H1 (cell line): ENCODE measurements at regions not wholly inside any gene's neighbourhood (a gene's known extent, or its start where the extent isn't known, plus 50 kb on each side); places are given as distances from the start of the nearest gene placed in this dataset.

Experiments used
- CTCF ChIA-PET: fragments of 300-600 bp; sonication (Branson Sonifier 250); formaldehyde crosslinking; loops from one replicate; lab custom pipeline; 2021; ENCODE audit not compliant: partially characterized antibody; lab: Charles Lee
- POLR2A ChIA-PET: fragments of 300-600 bp; sonication (Branson Sonifier 250); formaldehyde crosslinking; loops from one replicate; lab custom pipeline; 2021; ENCODE audit warnings: inconsistent platforms; ENCODE audit not compliant: partially characterized antibody; lab: Charles Lee
- DNase-seq, 2 experiments: peaks; one replicate each; pipeline versions ENCODE4 v3.0.0 to v3.0.0-alpha.2; 2010 to 2022; ENCODE audit warnings: low spot score in 2 of 2, low read depth in 1 of 2, mixed read lengths in 1 of 2
- FAIRE-seq: peaks from 2 replicates; lab custom pipeline; 2011; peaks lifted over from hg19 to GRCh38; lab: Jason Lieb, UNC
- H2AFZ ChIP-seq: 2 replicates; pipeline ENCODE4 v1.8.1; 2012; ENCODE audit warnings: low read length, inconsistent platforms
- H2AK5ac ChIP-seq: 2 replicates; pipeline ENCODE4 v1.6.1; 2013; ENCODE audit warnings: low read depth, low read length
- H2BK120ac ChIP-seq: replicated peaks from 2 replicates; pipeline ENCODE3; 2013; ENCODE audit warnings: low read depth, low read length, inconsistent platforms
- H2BK12ac ChIP-seq: 2 replicates; pipeline ENCODE4 v1.6.1; 2013; ENCODE audit warnings: low read depth, low read length
- H2BK15ac ChIP-seq: 2 replicates; pipeline ENCODE4 v1.6.1; 2013; ENCODE audit warnings: low read length
- H2BK20ac ChIP-seq: 2 replicates; pipeline ENCODE4 v1.6.1; 2013; ENCODE audit warnings: low read length
- H2BK5ac ChIP-seq: 2 replicates; pipeline ENCODE4 v1.6.1; 2013; ENCODE audit warnings: low read depth, low read length
- H3K14ac ChIP-seq: 2 replicates; pipeline ENCODE4 v1.6.1; 2013; ENCODE audit warnings: inconsistent platforms; ENCODE audit not compliant: insufficient read length
- H3K18ac ChIP-seq: 2 replicates; pipeline ENCODE4 v1.6.1; 2013; ENCODE audit warnings: low read length; ENCODE audit errors: extremely low read depth
- H3K23ac ChIP-seq: 2 replicates; pipeline ENCODE4 v1.6.1; 2013; ENCODE audit warnings: inconsistent platforms; ENCODE audit not compliant: insufficient read length
- H3K23me2 ChIP-seq: 2 replicates; pipeline ENCODE4 v1.6.1; 2013; ENCODE audit warnings: low read depth, low read length
- H3K27ac ChIP-seq: 2 replicates; pipeline ENCODE4 v1.6.1; 2011; ENCODE audit warnings: low read depth, low read length, inconsistent platforms
- H3K27me3 ChIP-seq, 4 experiments: replicated peaks in 1 of 4; 1 replicate in 1 of 4; 2 replicates in 3 of 4; pipeline versions ENCODE4 v1.6.1 to v1.8.1; 2011 to 2013; ENCODE audit warnings: low read length in 3 of 4, mild to moderate bottlenecking in 3 of 4, inconsistent platforms in 2 of 4, mixed read lengths in 2 of 4, moderate library complexity in 1 of 4; ENCODE audit not compliant: control insufficient read depth in 3 of 4, insufficient read depth in 3 of 4; ENCODE audit errors: extremely low read depth in 1 of 4
- H3K36me3 ChIP-seq, 4 experiments: 2 replicates each; pipeline versions ENCODE4 v1.6.1 to v1.8.1; 2011 to 2013; ENCODE audit warnings: mild to moderate bottlenecking in 4 of 4, low read length in 3 of 4, moderate library complexity in 2 of 4, control low read depth in 1 of 4, inconsistent platforms in 1 of 4; ENCODE audit not compliant: insufficient read depth in 4 of 4, control insufficient read depth in 2 of 4
- H3K4ac ChIP-seq: replicated peaks from 2 replicates; pipeline ENCODE3; 2013; ENCODE audit warnings: low read length, low read depth, mixed read lengths, inconsistent platforms; ENCODE audit not compliant: insufficient read length
- H3K4me1 ChIP-seq, 4 experiments: replicated peaks in 1 of 4; 1 replicate in 1 of 4; 2 replicates in 3 of 4; pipeline versions ENCODE4 v1.6.1 to v1.8.1; 2011 to 2013; ENCODE audit warnings: low read length in 3 of 4, inconsistent platforms in 2 of 4, mixed read lengths in 1 of 4; ENCODE audit not compliant: insufficient read depth in 4 of 4, control insufficient read depth in 3 of 4
- H3K4me2 ChIP-seq, 2 experiments: 2 replicates each; pipeline versions ENCODE4 v1.6.1 to v1.8.1; 2011 to 2013; ENCODE audit warnings: low read depth in 2 of 2, low read length in 2 of 2, control low read depth in 1 of 2, inconsistent platforms in 1 of 2, mild to moderate bottlenecking in 1 of 2; ENCODE audit not compliant: insufficient read depth in 1 of 2
- H3K4me3 ChIP-seq, 4 experiments: fragments of 200-600, 300-600 bp in 1 of 4; sonication (generic), shearing (Covaris generic), sonication (Bioruptor Twin) in 1 of 4; 2 replicates each; pipeline versions ENCODE4 v1.5.1 to v1.8.1; 2011 to 2016; ENCODE audit warnings: low read length in 4 of 4, low read depth in 3 of 4, control low read depth in 2 of 4, inconsistent platforms in 2 of 4, mild to moderate bottlenecking in 2 of 4, mixed read lengths in 1 of 4, moderate library complexity in 1 of 4; ENCODE audit not compliant: insufficient read depth in 2 of 4; ENCODE audit errors: extremely low read depth in 1 of 4
- H3K56ac ChIP-seq: replicated peaks from 2 replicates; pipeline ENCODE3; 2013; ENCODE audit warnings: low read depth, mild to moderate bottlenecking, mixed read lengths, low read length, inconsistent platforms; ENCODE audit not compliant: insufficient read length
- H3K79me1 ChIP-seq: 2 replicates; pipeline ENCODE4 v1.6.1; 2013; ENCODE audit warnings: low read depth, low read length, control low read depth
- H3K79me2 ChIP-seq, 2 experiments: 2 replicates each; pipeline versions ENCODE4 v1.6.1 to v1.8.1; 2012 to 2013; ENCODE audit warnings: low read length in 2 of 2, mild to moderate bottlenecking in 2 of 2, inconsistent platforms in 1 of 2; ENCODE audit not compliant: insufficient read depth in 2 of 2, control insufficient read depth in 1 of 2
- H3K9ac ChIP-seq, 4 experiments: replicated peaks in 1 of 4; 1 replicate in 1 of 4; 2 replicates in 3 of 4; pipeline versions ENCODE4 v1.6.1 to v1.8.1; 2011 to 2013; ENCODE audit warnings: low read depth in 3 of 4, low read length in 3 of 4, control low read depth in 2 of 4, mild to moderate bottlenecking in 2 of 4, moderate library complexity in 2 of 4, inconsistent platforms in 1 of 4; ENCODE audit errors: extremely low read depth in 1 of 4
- H3K9me3 ChIP-seq, 2 experiments: 2 replicates each; pipeline versions ENCODE4 v1.6.1 to v1.8.1; 2012 to 2013; ENCODE audit warnings: mild to moderate bottlenecking in 2 of 2, moderate library complexity in 2 of 2, control low read depth in 1 of 2, inconsistent platforms in 1 of 2, low read depth in 1 of 2, low read length in 1 of 2, mixed read lengths in 1 of 2; ENCODE audit not compliant: insufficient read depth in 2 of 2
- H4K20me1 ChIP-seq, 2 experiments: replicated peaks in 1 of 2; 2 replicates each; pipeline versions ENCODE3 to v1.8.1; 2011 to 2013; ENCODE audit warnings: inconsistent platforms in 2 of 2, low read length in 2 of 2, mild to moderate bottlenecking in 1 of 2; ENCODE audit not compliant: insufficient read depth in 2 of 2, control insufficient read depth in 1 of 2
- H4K5ac ChIP-seq: 2 replicates; pipeline ENCODE4 v1.6.1; 2013; ENCODE audit warnings: low read length, low read depth, mixed read lengths, inconsistent platforms; ENCODE audit not compliant: insufficient read length
- H4K8ac ChIP-seq: 2 replicates; pipeline ENCODE4 v1.8.0; 2013; ENCODE audit warnings: mild to moderate bottlenecking, moderate library complexity, low read length, inconsistent platforms; ENCODE audit not compliant: insufficient read depth; ENCODE audit errors: extremely low read depth
- H4K91ac ChIP-seq: replicated peaks from 2 replicates; pipeline ENCODE3; 2013; ENCODE audit warnings: low read length, mixed read lengths, inconsistent platforms; ENCODE audit not compliant: insufficient read length
- CHD1 ChIP-seq: IDR thresholded peaks from 2 replicates; pipeline ENCODE4 v1.6.1; 2012; ENCODE audit warnings: low read depth, low read length, improper control_type of control experiment
- CTBP2 ChIP-seq: IDR thresholded peaks from 2 replicates; pipeline ENCODE4 v1.7.0; 2011; ENCODE audit warnings: borderline replicate concordance, mild to moderate bottlenecking, moderate library complexity, mixed read lengths, low read length; ENCODE audit not compliant: insufficient read depth, insufficient read length
- KDM5A ChIP-seq: fragments of 200-600 bp; IDR thresholded peaks from 2 replicates; pipeline ENCODE4 v1.7.1; 2012; ENCODE audit warnings: mild to moderate bottlenecking, low read length, inconsistent platforms, mixed read lengths
- SIRT6 ChIP-seq: IDR thresholded peaks from one replicate; pipeline ENCODE4 v1.7.1; 2012; ENCODE audit warnings: low read length, inconsistent platforms
- SP1 ChIP-seq: IDR thresholded peaks from 2 replicates; pipeline ENCODE4 v1.6.1; 2011; ENCODE audit warnings: low read depth, low read length
- SP2 ChIP-seq: IDR thresholded peaks from 2 replicates; pipeline ENCODE4 v1.6.1; 2012; ENCODE audit warnings: mild to moderate bottlenecking, low read length, inconsistent platforms
- SRF ChIP-seq: IDR thresholded peaks from 2 replicates; pipeline ENCODE4 v1.6.1; 2011; ENCODE audit warnings: mild to moderate bottlenecking, low read depth, low read length, moderate library complexity
- TAF7 ChIP-seq: optimal IDR thresholded peaks from 2 replicates; pipeline ENCODE3; 2011; ENCODE audit warnings: low read depth, mild to moderate bottlenecking, inconsistent platforms, low read length, moderate library complexity, borderline replicate concordance
- TBP ChIP-seq: IDR thresholded peaks from 2 replicates; pipeline ENCODE4 v1.6.1; 2011; ENCODE audit warnings: low read depth, low read length, improper control_type of control experiment
- TEAD4 ChIP-seq: IDR thresholded peaks from 2 replicates; pipeline ENCODE4 v1.6.1; 2012; ENCODE audit warnings: low read depth, low read length, inconsistent platforms, mixed read lengths
- WGBS, 2 experiments: shearing (Covaris generic) in 1 of 2; methylation state at CpG; one replicate each; pipeline versions ENCODE4 v1.1.6 to v1.1.7; 2013 to 2015; ENCODE audit warnings: low lambda C conversion rate in 2 of 2, mixed read lengths in 2 of 2, inconsistent platforms in 1 of 2, low coverage in 1 of 2, missing lambda C conversion rate in 1 of 2; ENCODE audit not compliant: insufficient replicate concordance in 2 of 2, insufficient coverage in 1 of 2, insufficient read length in 1 of 2; ENCODE audit errors: extremely low coverage in 1 of 2, missing lambda C conversion rate in 1 of 2; 5-methylcytosine and 5-hydroxymethylcytosine counted together

DNA sequence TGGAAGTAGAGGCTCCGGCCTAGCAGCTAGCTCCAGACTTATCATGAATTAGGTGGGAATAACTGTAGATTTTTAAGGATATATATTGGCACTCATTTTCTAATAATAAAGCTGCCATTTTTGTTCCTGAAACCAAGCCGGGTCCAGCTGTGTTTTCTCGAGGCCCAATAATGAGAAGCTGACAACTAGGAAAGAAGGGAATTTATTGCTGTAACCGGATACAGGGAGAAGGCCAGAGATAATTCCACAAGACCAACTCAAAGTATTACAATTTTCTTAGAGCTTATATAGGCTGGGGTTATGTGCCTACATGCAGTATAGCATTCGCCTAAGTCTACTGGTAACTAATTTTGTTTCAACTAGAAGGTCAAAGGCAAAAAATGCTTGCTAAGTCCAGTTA, 122.3 kb upstream of the FBXO33 start:
- Histone ChIP-seq H2BK12ac (no peak overlapping the region), H2AFZ (no peak overlapping the region), H2BK15ac (no peak overlapping the region), H3K36me3 (no peaks in the 10 kb centered on the region), H3K27me3 (no peaks in the 10 kb centered on the region), H3K4me2 (no peak overlapping the region), H3K79me2 (no peaks in the 10 kb centered on the region), H3K9me3 (peaks cover 3 to 6% of the 10 kb centered on the region in 2 experiments; a peak in 2 of 4 replicates), H2BK5ac (no peak overlapping the region), H2BK20ac (no peak overlapping the region), H4K91ac (no peak overlapping the region), H3K56ac (no peak overlapping the region), H3K23ac (no peak overlapping the region), H4K8ac (no peak overlapping the region), H4K20me1 (no peaks in the 10 kb centered on the region), H3K18ac (no peak overlapping the region), H3K14ac (no peak overlapping the region), H3K4ac (no peak overlapping the region), H3K23me2 (no peaks in the 10 kb centered on the region), H3K79me1 (no peaks in the 10 kb centered on the region), H3K9ac (no peak overlapping the region), H2AK5ac (no peak overlapping the region), H4K5ac (no peak overlapping the region), H3K27ac (no peak overlapping the region), H3K4me1 (no peaks in the 10 kb centered on the region), H2BK120ac (no peak overlapping the region), H3K4me3 (no peak overlapping the region)
- FAIRE-seq (no peak), DNase-seq (no peak)
- POLR2A ChIA-PET, result no interaction called here
- WGBS, 2 experiments, result 93% methylated on average over 5 of the region's 5 CpGs; no CpG with 5 or more reads in 1 of the 2 experiments
- CTCF ChIA-PET, result no interaction called here
- TF ChIP-seq CTBP2 (no peak), KDM5A (no peak), SIRT6 (no peak), TAF7 (no peak), TEAD4 (no peak), CHD1 (no peak), SP1 (no peak), TBP (no peak), SP2 (no peak), SRF (no peak)
